PFSK-1 (cell line): ENCODE measurements at regions not wholly inside any gene's neighbourhood (a gene's known extent, or its start where the extent isn't known, plus 50 kb on each side); places are given as distances from the start of the nearest gene placed in this dataset.

ENCODE experiments used
- FOXP2 ChIP-seq: optimal IDR thresholded peaks from 2 replicates; pipeline ENCODE3; 2011; ENCODE audit warnings: borderline replicate concordance, control low read depth, inconsistent platforms; ENCODE audit not compliant: insufficient read depth; ENCODE audit errors: extremely low read length, extremely low read depth
- POLR2AphosphoS5 ChIP-seq: IDR thresholded peaks from 2 replicates; pipeline ENCODE4 v1.6.1; 2012; ENCODE audit warnings: low read depth, mild to moderate bottlenecking, control low read depth, low read length, moderate library complexity
- SIN3A ChIP-seq: IDR thresholded peaks from 2 replicates; pipeline ENCODE4 v1.6.1; 2012; ENCODE audit warnings: mild to moderate bottlenecking, low read length, moderate library complexity, borderline replicate concordance; ENCODE audit not compliant: insufficient read depth
- TAF1 ChIP-seq: IDR thresholded peaks from 2 replicates; pipeline ENCODE4 v1.6.1; 2012; ENCODE audit warnings: low read length, control low read depth, borderline replicate concordance; ENCODE audit not compliant: insufficient read depth
- TF ChIP-seq, protein P1 (sequence below), 2 experiments: IDR thresholded peaks; 2 replicates each; pipeline versions ENCODE4 v1.6.1 to v1.8.0; 2011 to 2012; ENCODE audit warnings: low read depth in 2 of 2, low read length in 2 of 2, control low read depth in 1 of 2, inconsistent platforms in 1 of 2, mild to moderate bottlenecking in 1 of 2, moderate library complexity in 1 of 2; ENCODE audit not compliant: insufficient read depth in 1 of 2

DNA sequence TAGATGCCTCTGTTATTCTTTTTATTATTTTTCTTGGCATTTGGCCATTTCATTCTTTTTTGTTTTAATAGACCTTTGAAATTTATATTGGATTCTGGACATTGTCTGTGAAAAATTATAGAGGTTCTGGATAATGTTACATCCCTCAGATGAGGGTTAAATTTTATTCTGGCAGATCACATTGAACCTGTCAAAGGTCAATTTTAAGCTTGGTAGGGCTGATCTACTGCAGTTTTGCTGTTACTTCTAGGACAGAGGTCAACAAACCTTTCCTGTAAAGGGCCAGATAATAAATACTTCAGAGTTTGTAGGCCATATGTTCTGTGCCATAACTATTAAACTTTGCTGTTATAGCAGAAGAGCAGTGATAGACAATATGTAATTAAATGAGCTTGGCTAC lies 318.9 kb upstream of the DPPA4 start:
- TF ChIP-seq POLR2AphosphoS5, result no peak
- TF ChIP-seq, protein P1, sequence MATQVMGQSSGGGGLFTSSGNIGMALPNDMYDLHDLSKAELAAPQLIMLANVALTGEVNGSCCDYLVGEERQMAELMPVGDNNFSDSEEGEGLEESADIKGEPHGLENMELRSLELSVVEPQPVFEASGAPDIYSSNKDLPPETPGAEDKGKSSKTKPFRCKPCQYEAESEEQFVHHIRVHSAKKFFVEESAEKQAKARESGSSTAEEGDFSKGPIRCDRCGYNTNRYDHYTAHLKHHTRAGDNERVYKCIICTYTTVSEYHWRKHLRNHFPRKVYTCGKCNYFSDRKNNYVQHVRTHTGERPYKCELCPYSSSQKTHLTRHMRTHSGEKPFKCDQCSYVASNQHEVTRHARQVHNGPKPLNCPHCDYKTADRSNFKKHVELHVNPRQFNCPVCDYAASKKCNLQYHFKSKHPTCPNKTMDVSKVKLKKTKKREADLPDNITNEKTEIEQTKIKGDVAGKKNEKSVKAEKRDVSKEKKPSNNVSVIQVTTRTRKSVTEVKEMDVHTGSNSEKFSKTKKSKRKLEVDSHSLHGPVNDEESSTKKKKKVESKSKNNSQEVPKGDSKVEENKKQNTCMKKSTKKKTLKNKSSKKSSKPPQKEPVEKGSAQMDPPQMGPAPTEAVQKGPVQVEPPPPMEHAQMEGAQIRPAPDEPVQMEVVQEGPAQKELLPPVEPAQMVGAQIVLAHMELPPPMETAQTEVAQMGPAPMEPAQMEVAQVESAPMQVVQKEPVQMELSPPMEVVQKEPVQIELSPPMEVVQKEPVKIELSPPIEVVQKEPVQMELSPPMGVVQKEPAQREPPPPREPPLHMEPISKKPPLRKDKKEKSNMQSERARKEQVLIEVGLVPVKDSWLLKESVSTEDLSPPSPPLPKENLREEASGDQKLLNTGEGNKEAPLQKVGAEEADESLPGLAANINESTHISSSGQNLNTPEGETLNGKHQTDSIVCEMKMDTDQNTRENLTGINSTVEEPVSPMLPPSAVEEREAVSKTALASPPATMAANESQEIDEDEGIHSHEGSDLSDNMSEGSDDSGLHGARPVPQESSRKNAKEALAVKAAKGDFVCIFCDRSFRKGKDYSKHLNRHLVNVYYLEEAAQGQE (IDR thresholded peaks at IDR 0.05; ENCODE audit: insufficient read depth in 1 of 2, low read depth in 2 of 2, low read length in 2 of 2), result no peak
- no peak for TF ChIP-seq TAF1
- no peak for TF ChIP-seq SIN3A
- TF ChIP-seq FOXP2, result no peak
